CD4-positive, alpha-beta T cell (primary cell): ENCODE measurements at regions not wholly inside any gene's neighbourhood (a gene's known extent, or its start where the extent isn't known, plus 50 kb on each side); places are given as distances from the start of the nearest gene placed in this dataset.

Source experiments
- ATAC-seq: fragments of 200-7000 bp; cut with Tn5 transposase; one replicate; pipeline ENCODE4 v1.10.0; 2022; ENCODE audit warnings: mild to moderate bottlenecking; ENCODE audit not compliant: poor library complexity
- CTCF ChIA-PET: fragments of 350-600 bp; sonication (Branson Sonifier 250); formaldehyde crosslinking; loops from one replicate; lab custom pipeline; 2021; ENCODE audit warnings: antibody characterized with exemption, inconsistent platforms; lab: Charles Lee
- POLR2A ChIA-PET: fragments of 350-600 bp; sonication (Branson Sonifier 250); formaldehyde crosslinking; loops from one replicate; lab custom pipeline; 2021; ENCODE audit warnings: antibody characterized with exemption, inconsistent platforms; lab: Charles Lee
- DNase-seq, 14 experiments: peaks; one replicate each; pipeline ENCODE4 v3.0.0-alpha.2; 2013 to 2020; ENCODE audit warnings: mixed read lengths in 2 of 14
- H3K27ac ChIP-seq, 2 donors: one replicate each; pipeline versions ENCODE4 v1.5.1 to v1.7.0; 2013; ENCODE audit warnings: low read length in 2 of 2, low read depth in 1 of 2, mild to moderate bottlenecking in 1 of 2
- H3K27me3 ChIP-seq, 2 experiments: 1 replicate in 1 of 2; 2 replicates in 1 of 2; pipeline versions ENCODE4 v1.6.1 to v1.7.0; 2013; ENCODE audit warnings: low read length in 2 of 2, control low read depth in 1 of 2, mild to moderate bottlenecking in 1 of 2, moderate library complexity in 1 of 2; ENCODE audit not compliant: insufficient read depth in 2 of 2, control insufficient read depth in 1 of 2
- H3K36me3 ChIP-seq: one replicate; pipeline ENCODE4 v1.6.1; 2013; ENCODE audit warnings: low read length, control low read depth; ENCODE audit not compliant: insufficient read depth
- H3K4me1 ChIP-seq: one replicate; pipeline ENCODE4 v1.6.1; 2013; ENCODE audit warnings: low read length, control low read depth; ENCODE audit not compliant: insufficient read depth
- H3K4me3 ChIP-seq: one replicate; pipeline ENCODE4 v1.5.1; 2013; ENCODE audit warnings: mild to moderate bottlenecking, low read length, moderate library complexity
- H3K9me3 ChIP-seq, 2 experiments: 1 replicate in 1 of 2; 2 replicates in 1 of 2; pipeline versions ENCODE4 v1.6.1 to v1.7.0; 2013; ENCODE audit warnings: low read length in 2 of 2, mild to moderate bottlenecking in 2 of 2, control low read depth in 1 of 2, moderate library complexity in 1 of 2; ENCODE audit not compliant: control insufficient read depth in 1 of 2, insufficient read depth in 1 of 2
- H3K27ac Mint-ChIP-seq: one replicate; pipeline ENCODE4 v1.8.0; 2020; ENCODE audit warnings: mixed read lengths
- H3K27me3 Mint-ChIP-seq: one replicate; pipeline ENCODE4 v1.8.0; 2021; ENCODE audit warnings: mixed read lengths
- H3K36me3 Mint-ChIP-seq: one replicate; pipeline ENCODE4 v1.8.0; 2021; ENCODE audit warnings: low read depth, mixed read lengths
- H3K4me1 Mint-ChIP-seq: one replicate; pipeline ENCODE4 v1.8.0; 2021; ENCODE audit warnings: low read depth, mixed read lengths
- H3K4me3 Mint-ChIP-seq: one replicate; pipeline ENCODE4 v1.8.0; 2020; ENCODE audit warnings: mild to moderate bottlenecking, mixed read lengths
- H3K9me3 Mint-ChIP-seq: one replicate; pipeline ENCODE4 v1.8.0; 2020; ENCODE audit warnings: mixed read lengths
- intact Hi-C, 2 experiments: fragments of 100-400 bp; cut with DNase I in 1 of 2; cut with micrococcal nuclease in 1 of 2; formaldehyde crosslinking; loops; one replicate each; pipeline versions ENCODE4 v1.15.1 to v1.9.0; 2023 to 2025; cut with DNase I, micrococcal nuclease
- TF ChIP-seq, protein P1 (sequence below): fragments of 200-600 bp; IDR thresholded peaks from one replicate; pipeline ENCODE4 v1.8.0; 2022; ENCODE audit warnings: antibody characterized with exemption, mild to moderate bottlenecking

DNA sequence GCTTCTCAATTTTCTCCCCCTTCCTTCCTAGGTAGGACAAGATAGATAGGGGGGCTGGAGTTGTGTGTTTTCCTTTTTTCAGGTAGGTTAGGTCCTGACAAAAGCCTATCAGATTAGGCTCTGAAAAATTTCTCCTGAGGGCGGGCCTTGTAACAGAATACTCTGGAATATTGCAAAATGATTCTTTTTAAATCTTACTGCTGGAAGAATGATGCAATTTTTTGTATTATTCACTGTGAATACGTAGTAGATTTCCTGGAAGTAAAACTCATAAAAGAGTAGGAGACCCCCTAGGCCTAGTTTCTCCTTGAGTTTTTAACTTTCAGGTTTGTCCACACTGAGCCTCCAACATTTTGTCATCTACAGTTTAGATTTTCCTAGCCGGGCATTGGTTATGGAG, 1701.8 kb downstream of the EFNA5 start:
- H3K27ac ChIP-seq: no peak overlapping the region
- H3K4me1 ChIP-seq: no peaks in the 10 kb centered on the region
- CTCF ChIA-PET: no interaction called here
- H3K36me3 ChIP-seq: no peaks in the 10 kb centered on the region
- no peaks in the 10 kb centered on the region for H3K9me3 ChIP-seq
- ATAC-seq (no peak), DNase-seq (no peak)
- intact Hi-C loops: no loop called here
- POLR2A ChIA-PET: no interaction called here
- Mint-ChIP-seq H3K9me3 (peaks cover 7% of the 10 kb centered on the region), H3K36me3 (no peaks in the 10 kb centered on the region), H3K4me3 (no peak overlapping the region), H3K27me3 (no peaks in the 10 kb centered on the region), H3K4me1 (no peaks in the 10 kb centered on the region), H3K27ac (no peak overlapping the region)
- no peak overlapping the region for H3K4me3 ChIP-seq
- TF ChIP-seq, protein P1, sequence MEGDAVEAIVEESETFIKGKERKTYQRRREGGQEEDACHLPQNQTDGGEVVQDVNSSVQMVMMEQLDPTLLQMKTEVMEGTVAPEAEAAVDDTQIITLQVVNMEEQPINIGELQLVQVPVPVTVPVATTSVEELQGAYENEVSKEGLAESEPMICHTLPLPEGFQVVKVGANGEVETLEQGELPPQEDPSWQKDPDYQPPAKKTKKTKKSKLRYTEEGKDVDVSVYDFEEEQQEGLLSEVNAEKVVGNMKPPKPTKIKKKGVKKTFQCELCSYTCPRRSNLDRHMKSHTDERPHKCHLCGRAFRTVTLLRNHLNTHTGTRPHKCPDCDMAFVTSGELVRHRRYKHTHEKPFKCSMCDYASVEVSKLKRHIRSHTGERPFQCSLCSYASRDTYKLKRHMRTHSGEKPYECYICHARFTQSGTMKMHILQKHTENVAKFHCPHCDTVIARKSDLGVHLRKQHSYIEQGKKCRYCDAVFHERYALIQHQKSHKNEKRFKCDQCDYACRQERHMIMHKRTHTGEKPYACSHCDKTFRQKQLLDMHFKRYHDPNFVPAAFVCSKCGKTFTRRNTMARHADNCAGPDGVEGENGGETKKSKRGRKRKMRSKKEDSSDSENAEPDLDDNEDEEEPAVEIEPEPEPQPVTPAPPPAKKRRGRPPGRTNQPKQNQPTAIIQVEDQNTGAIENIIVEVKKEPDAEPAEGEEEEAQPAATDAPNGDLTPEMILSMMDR: no peak
- H3K27me3 ChIP-seq: no peaks in the 10 kb centered on the region

GRCh38 chr5:105963696-105964255, 1707.0 kb downstream of the EFNA5 start:
- no peaks in the 10 kb centered on the region for H3K4me1 Mint-ChIP-seq
- intact Hi-C loops: no loop called here
- ChIA-PET POLR2A (no interaction called here), CTCF (no interaction called here)
- TF ChIP-seq, protein P1: no peak
- Histone ChIP-seq H3K36me3 (no peaks in the 10 kb centered on the region), H3K9me3 (peaks cover 0 to 5% of the 10 kb centered on the region in 2 experiments), H3K4me1 (no peaks in the 10 kb centered on the region), H3K27ac (no peak overlapping the region), H3K4me3 (no peak overlapping the region), H3K27me3 (no peaks in the 10 kb centered on the region)
- no peak overlapping the region for H3K4me3 Mint-ChIP-seq
- H3K36me3 Mint-ChIP-seq: no peaks in the 10 kb centered on the region
- H3K27ac Mint-ChIP-seq: no peak overlapping the region
- ATAC-seq (no peak), DNase-seq (no peak)
- H3K27me3 Mint-ChIP-seq: no peaks in the 10 kb centered on the region
- H3K9me3 Mint-ChIP-seq: peaks cover 11% of the 10 kb centered on the region

DNA sequence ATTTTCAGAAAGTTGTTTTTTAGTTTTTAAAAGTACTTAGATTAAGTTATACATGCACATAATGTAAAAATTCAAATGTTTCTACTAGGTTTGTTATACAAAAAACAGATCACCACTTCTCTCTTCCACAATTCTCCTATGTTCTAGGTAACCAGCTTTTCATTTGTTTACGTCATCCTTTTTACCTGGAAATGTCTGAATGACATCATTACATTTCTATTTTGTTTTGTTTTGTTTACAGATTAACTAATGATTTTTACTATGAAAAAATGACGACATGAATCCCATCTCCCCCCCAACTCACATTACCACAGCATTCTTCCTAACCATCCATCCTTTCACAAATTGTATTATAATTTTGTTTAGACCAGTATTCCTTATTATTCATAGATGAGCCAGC, 1709.2 kb downstream of the EFNA5 start:
- H3K27me3 ChIP-seq: no peaks in the 10 kb centered on the region
- Mint-ChIP-seq H3K9me3 (peaks cover 10% of the 10 kb centered on the region), H3K27ac (no peak overlapping the region), H3K4me1 (no peaks in the 10 kb centered on the region), H3K27me3 (no peaks in the 10 kb centered on the region), H3K4me3 (no peak overlapping the region), H3K36me3 (no peaks in the 10 kb centered on the region)
- H3K36me3 ChIP-seq: no peaks in the 10 kb centered on the region
- POLR2A ChIA-PET: no interaction called here
- intact Hi-C loops: no loop called here
- H3K27ac ChIP-seq: no peak overlapping the region
- ATAC-seq (no peak), DNase-seq (no peak)
- CTCF ChIA-PET: no interaction called here
- H3K9me3 ChIP-seq: peaks cover 0 to 5% of the 10 kb centered on the region in 2 experiments
- no peak overlapping the region for H3K4me3 ChIP-seq
- TF ChIP-seq, protein P1: no peak
- no peaks in the 10 kb centered on the region for H3K4me1 ChIP-seq
